Stimulated activated naive CD8-positive, alpha-beta T cell treated with anti-CD3 and anti-CD28 coated beads, Interleukin-15, Interleukin-2, amounts not matched to agents 100 ng/mL and 50 ng/mL, for 24 hours (primary cell): ENCODE measurements at regions not wholly inside any gene's neighbourhood (a gene's known extent, or its start where the extent isn't known, plus 50 kb on each side); places are given as distances from the start of the nearest gene placed in this dataset.

Experiments used
- H3K27ac Mint-ChIP-seq: one replicate; pipeline ENCODE4 v1.8.0; 2021; ENCODE audit warnings: mild to moderate bottlenecking, mixed read lengths
- H3K27me3 Mint-ChIP-seq: one replicate; pipeline ENCODE4 v1.8.0; 2021; ENCODE audit warnings: mixed read lengths
- H3K36me3 Mint-ChIP-seq: one replicate; pipeline ENCODE4 v1.8.0; 2021; ENCODE audit warnings: low read depth, mixed read lengths
- H3K4me1 Mint-ChIP-seq: one replicate; pipeline ENCODE4 v1.8.0; 2021; ENCODE audit warnings: low read depth, mixed read lengths
- H3K4me3 Mint-ChIP-seq: one replicate; pipeline ENCODE4 v1.8.0; 2021; ENCODE audit warnings: mild to moderate bottlenecking, mixed read lengths
- H3K9me3 Mint-ChIP-seq: one replicate; pipeline ENCODE4 v1.8.0; 2021; ENCODE audit warnings: mixed read lengths

DNA sequence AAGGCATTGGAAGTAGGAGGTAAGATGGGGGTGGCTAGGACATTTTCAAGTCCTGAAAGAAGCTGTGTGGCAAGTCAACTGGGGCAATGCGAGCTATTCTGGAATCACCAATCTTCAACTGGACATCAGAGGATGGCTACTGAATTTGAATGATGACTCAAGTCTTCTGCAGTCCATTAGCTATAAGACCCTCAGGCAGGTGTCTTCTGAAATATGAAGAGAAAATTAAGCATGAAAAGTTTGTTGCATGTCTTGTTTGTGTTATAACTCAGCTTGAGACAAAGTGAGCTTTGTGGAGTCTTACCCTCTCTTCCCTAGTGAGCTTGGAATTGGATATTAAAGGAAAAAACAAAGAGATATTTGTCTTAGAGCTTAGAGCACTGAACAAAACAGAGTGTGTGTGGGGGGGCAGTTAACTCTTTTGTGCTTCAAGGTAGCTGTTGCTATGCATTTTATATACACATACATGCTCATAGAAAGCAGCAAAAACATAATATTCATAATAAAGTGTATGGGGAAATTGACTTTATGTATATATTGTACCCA, 979.1 kb downstream of the MCTP2 start:
- Mint-ChIP-seq H3K4me3 (no peak overlapping the region), H3K27ac (no peak overlapping the region), H3K27me3 (no peaks in the 10 kb centered on the region), H3K4me1 (no peaks in the 10 kb centered on the region), H3K36me3 (no peaks in the 10 kb centered on the region), H3K9me3 (peaks cover 13% of the 10 kb centered on the region)

- no peak overlapping the region for H3K4me3 Mint-ChIP-seq
- H3K9me3 Mint-ChIP-seq = no peaks in the 10 kb centered on the region
- no peaks in the 10 kb centered on the region for H3K4me1 Mint-ChIP-seq
- no peaks in the 10 kb centered on the region for H3K27me3 Mint-ChIP-seq
- no peaks in the 10 kb centered on the region for H3K36me3 Mint-ChIP-seq
- H3K27ac Mint-ChIP-seq = no peak overlapping the region
These were observed 983.7 kb downstream of the MCTP2 start for GRCh38 chr15:95215017-95215416.

GRCh38 chr15:95226835-95227234, 995.5 kb downstream of the MCTP2 start:
- no peak overlapping the region for H3K4me3 Mint-ChIP-seq
- no peaks in the 10 kb centered on the region for H3K4me1 Mint-ChIP-seq
- peaks cover 19% of the 10 kb centered on the region for H3K27me3 Mint-ChIP-seq
- no peak overlapping the region for H3K27ac Mint-ChIP-seq
- peaks cover 19% of the 10 kb centered on the region for H3K9me3 Mint-ChIP-seq
- H3K36me3 Mint-ChIP-seq = no peaks in the 10 kb centered on the region

- H3K36me3 Mint-ChIP-seq = no peaks in the 10 kb centered on the region
- no peak overlapping the region for H3K4me3 Mint-ChIP-seq
- H3K4me1 Mint-ChIP-seq = no peaks in the 10 kb centered on the region
- H3K27me3 Mint-ChIP-seq = peaks cover 23% of the 10 kb centered on the region
- H3K9me3 Mint-ChIP-seq = peaks cover 18% of the 10 kb centered on the region
- no peak overlapping the region for H3K27ac Mint-ChIP-seq
These were observed 995.9 kb downstream of the MCTP2 start for GRCh38 chr15:95227235-95227634.

- H3K27me3 Mint-ChIP-seq = peaks cover 25% of the 10 kb centered on the region
- H3K4me1 Mint-ChIP-seq = no peaks in the 10 kb centered on the region
- H3K36me3 Mint-ChIP-seq = no peaks in the 10 kb centered on the region
- H3K27ac Mint-ChIP-seq = no peak overlapping the region
- peaks cover 10% of the 10 kb centered on the region for H3K9me3 Mint-ChIP-seq
- no peak overlapping the region for H3K4me3 Mint-ChIP-seq
These were observed 997.6 kb downstream of the MCTP2 start for GRCh38 chr15:95228856-95229555.

- H3K36me3 Mint-ChIP-seq = no peaks in the 10 kb centered on the region
- H3K4me1 Mint-ChIP-seq = no peaks in the 10 kb centered on the region
- H3K27me3 Mint-ChIP-seq = peaks cover 22% of the 10 kb centered on the region
- no peak overlapping the region for H3K27ac Mint-ChIP-seq
- H3K9me3 Mint-ChIP-seq = peaks cover 20% of the 10 kb centered on the region
- H3K4me3 Mint-ChIP-seq = no peak overlapping the region
These were observed 1003.7 kb downstream of the MCTP2 start for GRCh38 chr15:95235033-95235432.

- Mint-ChIP-seq H3K36me3 (no peaks in the 10 kb centered on the region), H3K4me1 (no peaks in the 10 kb centered on the region), H3K4me3 (no peak overlapping the region), H3K9me3 (no peaks in the 10 kb centered on the region), H3K27me3 (peaks cover 6% of the 10 kb centered on the region), H3K27ac (no peak overlapping the region)
These were observed 1016.0 kb downstream of the MCTP2 start for GRCh38 chr15:95247071-95247984.

GRCh38 chr15:95249524-95249923, 1018.2 kb downstream of the MCTP2 start:
- Mint-ChIP-seq H3K27me3 (peaks cover 5% of the 10 kb centered on the region), H3K36me3 (no peaks in the 10 kb centered on the region), H3K4me1 (no peaks in the 10 kb centered on the region), H3K4me3 (no peak overlapping the region), H3K9me3 (no peaks in the 10 kb centered on the region), H3K27ac (no peak overlapping the region)

DNA sequence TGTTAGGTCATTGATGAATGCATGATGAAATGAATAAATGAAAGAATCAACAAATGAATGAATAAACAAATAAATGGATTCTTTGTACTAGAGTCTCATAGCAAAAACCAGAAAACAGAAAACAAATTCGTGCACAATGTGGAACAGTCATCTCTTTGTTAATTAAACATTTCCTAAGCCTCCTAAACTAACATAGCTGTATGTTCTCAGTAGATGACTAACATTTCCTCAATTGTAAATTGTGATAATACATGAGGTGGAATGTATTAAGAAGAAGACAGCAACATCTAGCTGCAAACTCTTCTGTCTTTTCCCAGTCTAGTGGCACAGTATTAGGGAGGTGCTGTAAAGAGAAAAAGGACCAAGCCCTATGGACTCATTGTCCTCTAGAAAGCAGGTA, 1021.0 kb downstream of the MCTP2 start:
- H3K27me3 Mint-ChIP-seq = peaks cover 10% of the 10 kb centered on the region
- H3K4me3 Mint-ChIP-seq = no peak overlapping the region
- H3K4me1 Mint-ChIP-seq = no peaks in the 10 kb centered on the region

DNA sequence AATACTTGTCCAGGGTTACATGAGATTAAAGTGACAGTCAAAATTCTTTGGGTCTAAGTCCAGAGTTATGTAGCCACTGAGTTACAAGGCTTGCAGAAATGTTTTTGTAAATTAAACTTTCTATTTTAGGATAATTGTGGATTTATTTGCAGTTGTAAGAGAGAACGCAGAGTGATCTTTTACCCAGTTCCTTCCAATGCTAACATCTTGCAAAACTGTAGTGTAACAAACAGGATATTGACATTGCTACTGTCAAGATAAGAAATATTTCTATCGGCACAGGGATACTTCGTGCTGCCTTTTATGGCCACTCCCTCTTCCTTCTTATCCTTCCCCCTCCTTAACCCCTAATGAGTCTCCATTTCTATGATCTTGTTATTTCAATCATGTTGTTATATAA, 1022.9 kb downstream of the MCTP2 start:
- Mint-ChIP-seq H3K27me3 (peaks cover 22% of the 10 kb centered on the region), H3K9me3 (no peaks in the 10 kb centered on the region), H3K4me1 (no peaks in the 10 kb centered on the region), H3K27ac (no peak overlapping the region), H3K4me3 (no peak overlapping the region), H3K36me3 (no peaks in the 10 kb centered on the region)

More for the DNA sequence above, 1021.0 kb downstream of the MCTP2 start:
- Mint-ChIP-seq H3K9me3 (no peaks in the 10 kb centered on the region), H3K36me3 (no peaks in the 10 kb centered on the region), H3K27ac (no peak overlapping the region)

DNA sequence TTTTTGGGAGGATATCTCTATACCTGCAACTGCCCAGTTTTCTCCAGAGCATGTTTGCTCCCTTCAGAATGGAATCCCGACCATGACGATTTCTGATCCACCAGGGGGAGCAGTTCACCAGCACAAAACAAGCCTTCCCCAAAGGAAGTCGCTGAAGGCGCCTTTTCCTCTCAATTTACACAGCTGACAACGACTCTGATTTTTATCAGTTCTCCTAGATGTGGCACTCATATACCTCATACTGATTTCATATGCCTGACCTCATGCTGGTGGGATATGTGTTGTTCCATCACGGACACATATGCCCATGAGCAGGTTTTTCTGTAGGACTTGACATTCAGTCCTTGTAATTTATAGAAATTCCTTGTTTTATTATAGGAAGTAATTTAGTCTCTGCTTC, 1028.2 kb downstream of the MCTP2 start:
- Mint-ChIP-seq H3K27me3 (peaks cover 48% of the 10 kb centered on the region), H3K9me3 (no peaks in the 10 kb centered on the region), H3K27ac (no peak overlapping the region), H3K4me3 (no peak overlapping the region), H3K36me3 (no peaks in the 10 kb centered on the region), H3K4me1 (no peaks in the 10 kb centered on the region)

- H3K4me1 Mint-ChIP-seq = no peaks in the 10 kb centered on the region
- no peaks in the 10 kb centered on the region for H3K9me3 Mint-ChIP-seq
- H3K27ac Mint-ChIP-seq = no peak overlapping the region
- H3K4me3 Mint-ChIP-seq = no peak overlapping the region
- peaks cover 45% of the 10 kb centered on the region for H3K27me3 Mint-ChIP-seq
- H3K36me3 Mint-ChIP-seq = no peaks in the 10 kb centered on the region
These were observed 1028.6 kb downstream of the MCTP2 start for GRCh38 chr15:95259965-95260364.

- peaks cover 43% of the 10 kb centered on the region for H3K27me3 Mint-ChIP-seq
- H3K9me3 Mint-ChIP-seq = no peaks in the 10 kb centered on the region
- H3K36me3 Mint-ChIP-seq = no peaks in the 10 kb centered on the region
- no peak overlapping the region for H3K27ac Mint-ChIP-seq
- H3K4me3 Mint-ChIP-seq = no peak overlapping the region
- H3K4me1 Mint-ChIP-seq = no peaks in the 10 kb centered on the region
These were observed 1029.5 kb downstream of the MCTP2 start for GRCh38 chr15:95260856-95261255.

GRCh38 chr15:95261546-95261945, 1030.2 kb downstream of the MCTP2 start:
- H3K4me3 Mint-ChIP-seq = no peak overlapping the region
- H3K27ac Mint-ChIP-seq = no peak overlapping the region
- H3K9me3 Mint-ChIP-seq = no peaks in the 10 kb centered on the region
- H3K27me3 Mint-ChIP-seq = peaks cover 43% of the 10 kb centered on the region
- no peaks in the 10 kb centered on the region for H3K36me3 Mint-ChIP-seq
- H3K4me1 Mint-ChIP-seq = no peaks in the 10 kb centered on the region

DNA sequence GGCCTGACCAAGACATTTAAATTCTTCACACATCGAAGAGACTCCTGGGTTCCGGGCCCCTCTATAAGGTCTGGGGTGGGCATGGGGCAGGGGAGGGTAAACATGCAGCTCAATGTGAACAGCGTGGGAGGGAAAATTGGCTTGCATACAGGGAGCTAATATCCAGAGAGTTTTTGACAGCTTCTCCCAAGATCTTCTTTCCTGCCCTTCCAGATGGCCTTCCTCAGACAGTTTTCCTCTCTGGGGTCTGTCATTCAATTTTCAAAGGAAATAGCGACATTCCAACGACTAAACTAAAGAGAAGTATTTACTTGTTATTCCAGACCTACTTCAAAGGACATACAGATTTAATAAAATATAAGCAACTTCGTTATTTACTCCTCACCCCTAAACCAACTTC, 1030.6 kb downstream of the MCTP2 start:
- Mint-ChIP-seq H3K36me3 (no peaks in the 10 kb centered on the region), H3K9me3 (no peaks in the 10 kb centered on the region), H3K27me3 (peaks cover 42% of the 10 kb centered on the region), H3K4me1 (no peaks in the 10 kb centered on the region), H3K4me3 (no peak overlapping the region), H3K27ac (no peak overlapping the region)
